ENCODE measurements at regions not wholly inside any gene's neighbourhood (a gene's known extent, or its start where the extent isn't known, plus 50 kb on each side); places are given as distances from the start of the nearest gene placed in this dataset.
"Not testable (repeated sequence)": the region's sequence is repeated elsewhere in the genome, so short reads cannot be mapped to it uniquely, and the experiment has no call there.

GRCh38 chr21:17388226-17388625 is 124.6 kb upstream of the CXADR start:
- no peak for DNase-seq (ENCODE audit: low read depth in 2 of 2)

- no peak for DNase-seq (ENCODE audit: low read depth in 2 of 2)
Observed at GRCh38 chr21:17389311-17389710, 123.5 kb upstream of the CXADR start.

GRCh38 chr21:17390569-17390968 is 122.3 kb upstream of the CXADR start:
- DNase-seq (ENCODE audit: low read depth in 2 of 2) = no peak

GRCh38 chr21:17391811-17392340 is 121.0 kb upstream of the CXADR start:
- no peak for DNase-seq (ENCODE audit: low read depth in 2 of 2)

- no peak for DNase-seq (ENCODE audit: low read depth in 2 of 2)
Observed at GRCh38 chr21:17393413-17393812, 119.4 kb upstream of the CXADR start.

- DNase-seq (ENCODE audit: low read depth in 2 of 2) = no peak
Observed at GRCh38 chr21:17396948-17397347, 115.9 kb upstream of the CXADR start.

GRCh38 chr21:17397703-17398102 is 115.1 kb upstream of the CXADR start:
- no peak for DNase-seq (ENCODE audit: low read depth in 2 of 2)

- not testable (repeated sequence) for DNase-seq (ENCODE audit: low read depth in 2 of 2)
Observed at GRCh38 chr21:17398954-17399353, 113.9 kb upstream of the CXADR start.

GRCh38 chr21:17402937-17403336 is 109.9 kb upstream of the CXADR start:
- DNase-seq (ENCODE audit: low read depth in 2 of 2) = no peak

- DNase-seq (ENCODE audit: low read depth in 2 of 2) = no peak
Observed at GRCh38 chr21:17406202-17406601, 106.6 kb upstream of the CXADR start.

GRCh38 chr21:17414766-17415165 is 98.1 kb upstream of the CXADR start:
- no peak for DNase-seq (ENCODE audit: low read depth in 2 of 2)

GRCh38 chr21:17416139-17416538 is 96.7 kb upstream of the CXADR start:
- DNase-seq (ENCODE audit: low read depth in 2 of 2) = no peak

- DNase-seq (ENCODE audit: low read depth in 2 of 2) = no peak
Observed at GRCh38 chr21:17422931-17423330, 89.9 kb upstream of the CXADR start.

GRCh38 chr21:17427157-17427556 is 85.7 kb upstream of the CXADR start:
- DNase-seq (ENCODE audit: low read depth in 2 of 2) = no peak

GRCh38 chr21:17427831-17428483 is 84.9 kb upstream of the CXADR start:
- DNase-seq (ENCODE audit: low read depth in 2 of 2) = no peak

GRCh38 chr21:17428484-17428869 is 84.4 kb upstream of the CXADR start:
- DNase-seq (ENCODE audit: low read depth in 2 of 2) = no peak

- no peak for DNase-seq (ENCODE audit: low read depth in 2 of 2)
Observed at GRCh38 chr21:17428980-17429379, 83.9 kb upstream of the CXADR start.

- no peak for DNase-seq (ENCODE audit: low read depth in 2 of 2)
Observed at GRCh38 chr21:17429936-17430335, 82.9 kb upstream of the CXADR start.

GRCh38 chr21:17432732-17433057 is 80.1 kb upstream of the CXADR start:
- no peak for DNase-seq (ENCODE audit: low read depth in 2 of 2)

- no peak for DNase-seq (ENCODE audit: low read depth in 2 of 2)
Observed at GRCh38 chr21:17433730-17434129, 79.1 kb upstream of the CXADR start.

- DNase-seq (ENCODE audit: low read depth in 2 of 2) = no peak
Observed at GRCh38 chr21:17435565-17436543, 77.0 kb upstream of the CXADR start.

- DNase-seq (ENCODE audit: low read depth in 2 of 2) = no peak
Observed at GRCh38 chr21:17436626-17437111, 76.2 kb upstream of the CXADR start.

- DNase-seq (ENCODE audit: low read depth in 2 of 2) = no peak
Observed at GRCh38 chr21:17438635-17439034, 74.2 kb upstream of the CXADR start.
